IMR-90 (cell line): ENCODE measurements at regions not wholly inside any gene's neighbourhood (a gene's known extent, or its start where the extent isn't known, plus 50 kb on each side); places are given as distances from the start of the nearest gene placed in this dataset.

Experiments used
- CTCF ChIP-seq: conservative IDR thresholded peaks from 2 replicates; pipeline ENCODE4 v1.5.1; 2012; ENCODE audit warnings: mild to moderate bottlenecking, low read depth, low read length, improper control_type of control experiment
- FOS ChIP-seq: fragments of 150-350 bp; IDR thresholded peaks from 2 replicates; pipeline ENCODE4 v1.6.1; 2016; ENCODE audit warnings: low read depth, low read length
- RAD21 ChIP-seq: IDR thresholded peaks from 2 replicates; pipeline ENCODE4 v1.6.1; 2012; ENCODE audit warnings: low read length, improper control_type of control experiment

- TF ChIP-seq RAD21 = no peak
- TF ChIP-seq CTCF = no peak
- TF ChIP-seq FOS = no peak
Measured at GRCh38 chr3:95613993-95614392, 1200.4 kb upstream of the EPHA6 start.
